Panc1 (cell line): ENCODE measurements at regions not wholly inside any gene's neighbourhood (a gene's known extent, or its start where the extent isn't known, plus 50 kb on each side); places are given as distances from the start of the nearest gene placed in this dataset.

ENCODE experiments used
- ATAC-seq: fragments of 200-7000 bp; cut with Tn5 transposase; 2 replicates; pipeline ENCODE4 v1.9.1; 2020; ENCODE audit warnings: mild to moderate bottlenecking, moderate library complexity
- BruUV-seq: library from RNA; stranded (reverse); fragments of 400-500 nt; replicated peaks from 2 replicates; lab custom pipeline; 2021; lab: Mats Ljungman, UMichigan
- CTCF ChIA-PET: fragments of 300-600 bp; sonication (Branson Sonifier 250); formaldehyde crosslinking; loops from one replicate; lab custom pipeline; 2022; ENCODE audit warnings: antibody characterized with exemption; lab: Charles Lee
- POLR2A ChIA-PET: fragments of 300-600 bp; sonication (Branson Sonifier 250); formaldehyde crosslinking; loops from one replicate; lab custom pipeline; 2022; ENCODE audit warnings: antibody characterized with exemption; lab: Charles Lee
- DNase-seq: peaks from one replicate; pipeline ENCODE4 v3.0.0-alpha.2; 2010; ENCODE audit warnings: low read depth, low spot score
- H3K27ac ChIP-seq: 2 replicates; pipeline ENCODE4 v1.5.1; 2011; ENCODE audit warnings: mild to moderate bottlenecking, low read length, inconsistent platforms
- H3K27me3 ChIP-seq: fragments of 200-500 bp; sonication (Bioruptor generic); 2 replicates; pipeline ENCODE4 v1.6.0; 2014; ENCODE audit warnings: low read length, inconsistent platforms; ENCODE audit not compliant: control insufficient read depth, insufficient read depth
- H3K36me3 ChIP-seq: fragments of 200-500 bp; sonication (Bioruptor generic); 2 replicates; pipeline ENCODE4 v1.5.1; 2014; ENCODE audit warnings: inconsistent platforms, mild to moderate bottlenecking, low read length, moderate library complexity; ENCODE audit not compliant: control insufficient read depth, insufficient read depth
- H3K4me1 ChIP-seq: 2 replicates; pipeline ENCODE4 v1.5.1; 2011; ENCODE audit warnings: inconsistent platforms, mild to moderate bottlenecking, low read length, moderate library complexity; ENCODE audit not compliant: control insufficient read depth, insufficient read depth
- H3K4me3 ChIP-seq, 2 experiments: 2 replicates each; pipeline ENCODE4 v1.5.1; 2011 to 2012; ENCODE audit warnings: low read depth in 2 of 2, low read length in 2 of 2, mild to moderate bottlenecking in 2 of 2, inconsistent platforms in 1 of 2, moderate library complexity in 1 of 2
- H3K9me3 ChIP-seq: fragments of 200-500 bp; sonication (Bioruptor generic); 2 replicates; pipeline ENCODE4 v1.5.1; 2014; ENCODE audit warnings: low read depth, mild to moderate bottlenecking, inconsistent platforms, low read length, moderate library complexity; ENCODE audit not compliant: control insufficient read depth, insufficient read depth
- CTCF ChIP-seq: fragments of 450-650 bp; IDR thresholded peaks from 2 replicates; pipeline ENCODE4 v1.5.1; 2017; ENCODE audit warnings: mild to moderate bottlenecking
- POLR2AphosphoS5 ChIP-seq: IDR thresholded peaks from 2 replicates; pipeline ENCODE4 v1.6.1; 2012; ENCODE audit warnings: mild to moderate bottlenecking, low read depth, low read length, moderate library complexity
- REST ChIP-seq, 2 experiments: IDR thresholded peaks; 2 replicates each; pipeline ENCODE4 v1.6.1; 2011 to 2012; ENCODE audit warnings: low read depth in 2 of 2, control low read depth in 1 of 2, low read length in 1 of 2, mild to moderate bottlenecking in 1 of 2, moderate library complexity in 1 of 2; ENCODE audit not compliant: insufficient read depth in 1 of 2
- SIN3A ChIP-seq: IDR thresholded peaks from 2 replicates; pipeline ENCODE4 v1.6.1; 2012; ENCODE audit warnings: low read depth, mild to moderate bottlenecking, low read length, moderate library complexity, borderline replicate concordance; ENCODE audit not compliant: insufficient read depth
- TCF7L2 ChIP-seq: IDR thresholded peaks from 2 replicates; pipeline ENCODE4 v1.6.1; 2011; ENCODE audit warnings: mild to moderate bottlenecking, low read depth, low read length, inconsistent platforms
- in situ Hi-C: cut with HindIII; loops from 2 replicates; pipeline ENCODE4 v1.10.0; 2016; ENCODE audit warnings: low sequenced_read_pairs, low pct_unique_long_range_greater_than_20kb
- intact Hi-C: fragments of 100-400 bp; cut with micrococcal nuclease; formaldehyde crosslinking; loops from one replicate; pipeline ENCODE4 v1.10.0; 2022; ENCODE audit not compliant: unreplicated experiment

GRCh38 chrX:65610481-65610880 lies 57.0 kb upstream of the MSN start:
- H3K4me3 ChIP-seq: no peak overlapping the region
- H3K9me3 ChIP-seq: no peaks in the 10 kb centered on the region
- DNase-seq (no peak), ATAC-seq (no peak)
- H3K4me1 ChIP-seq: no peaks in the 10 kb centered on the region
- H3K36me3 ChIP-seq: no peaks in the 10 kb centered on the region; the same call in 1 of the 2 replicates
- in situ Hi-C loops (no loop called here), intact Hi-C loops (no loop called here)
- ChIA-PET POLR2A (no interaction called here), CTCF (no interaction called here)
- TF ChIP-seq SIN3A (no peak), TCF7L2 (no peak)
- H3K27me3 ChIP-seq: no peaks in the 10 kb centered on the region
- H3K27ac ChIP-seq: no peak overlapping the region
- no TSS peak for BruUV-seq

- Histone ChIP-seq H3K27ac (no peak overlapping the region), H3K4me3 (no peak overlapping the region), H3K36me3 (no peaks in the 10 kb centered on the region; the same call in 1 of the 2 replicates), H3K9me3 (no peaks in the 10 kb centered on the region), H3K4me1 (no peaks in the 10 kb centered on the region), H3K27me3 (no peaks in the 10 kb centered on the region)
- BruUV-seq: no TSS peak
- POLR2A ChIA-PET: no interaction called here
- no peak for ATAC-seq
- TF ChIP-seq TCF7L2: no peak
- no peak for TF ChIP-seq SIN3A
- TF ChIP-seq REST (IDR thresholded peaks at IDR 0.05; ENCODE audit: insufficient read depth in 1 of 2, low read depth in 2 of 2, low read length in 1 of 2): no peak
- TF ChIP-seq POLR2AphosphoS5: no peak
- no peak for TF ChIP-seq CTCF
- intact Hi-C loops (no loop called here), in situ Hi-C loops (no loop called here)
- no peak for DNase-seq
- CTCF ChIA-PET: no interaction called here
Observed at GRCh38 chrX:65610040-65610439, 57.4 kb upstream of the MSN start.

- H3K4me3 ChIP-seq: no peak overlapping the region
- POLR2A ChIA-PET: no interaction called here
- no TSS peak for BruUV-seq
Observed at GRCh38 chrX:65609237-65609636, 58.2 kb upstream of the MSN start.

More at GRCh38 chrX:65609237-65609636, 58.2 kb upstream of the MSN start:
- H3K27me3 ChIP-seq: no peaks in the 10 kb centered on the region
- no peaks in the 10 kb centered on the region; the same call in 1 of the 2 replicates for H3K36me3 ChIP-seq
- CTCF ChIA-PET: no interaction called here
- no peak for DNase-seq
- in situ Hi-C loops (no loop called here), intact Hi-C loops (no loop called here)
- TF ChIP-seq POLR2AphosphoS5 (no peak), SIN3A (no peak), TCF7L2 (no peak), CTCF (no peak), REST (IDR thresholded peaks at IDR 0.05; ENCODE audit: insufficient read depth in 1 of 2, low read depth in 2 of 2, low read length in 1 of 2) (no peak)
- no peaks in the 10 kb centered on the region for H3K4me1 ChIP-seq
- ATAC-seq: no peak
- H3K27ac ChIP-seq: no peak overlapping the region
- no peaks in the 10 kb centered on the region for H3K9me3 ChIP-seq
